ENCODE measurements at regions not wholly inside any gene's neighbourhood (a gene's known extent, or its start where the extent isn't known, plus 50 kb on each side); places are given as distances from the start of the nearest gene placed in this dataset.
A peak's percentile ranks its signal among the peaks of the same experiment; 100 is the strongest.
"Not testable (repeated sequence)": the region's sequence is repeated elsewhere in the genome, so short reads cannot be mapped to it uniquely, and the experiment has no call there.

- H3K4me1 Mint-ChIP-seq; H3K27ac Mint-ChIP-seq; H3K9me3 ChIP-seq (ENCODE audit: control insufficient read depth, low read length, poor library complexity, severe bottlenecking); DNase-seq; H3K4me3 Mint-ChIP-seq; H3K36me3 Mint-ChIP-seq (ENCODE audit: low read depth); H3K27me3 Mint-ChIP-seq: not testable (repeated sequence)
- peak; percentile 67 for ATAC-seq
Measured at GRCh38 chr1:206256935-206257334, 53.6 kb downstream of the SRGAP2 start.

- not testable (repeated sequence) for H3K27ac Mint-ChIP-seq; H3K4me3 Mint-ChIP-seq; H3K4me1 Mint-ChIP-seq; H3K36me3 Mint-ChIP-seq (ENCODE audit: low read depth); DNase-seq; ATAC-seq; H3K9me3 ChIP-seq (ENCODE audit: control insufficient read depth, low read length, poor library complexity, severe bottlenecking); H3K27me3 Mint-ChIP-seq
Measured at GRCh38 chr1:206261473-206261872, 58.1 kb downstream of the SRGAP2 start.

DNA sequence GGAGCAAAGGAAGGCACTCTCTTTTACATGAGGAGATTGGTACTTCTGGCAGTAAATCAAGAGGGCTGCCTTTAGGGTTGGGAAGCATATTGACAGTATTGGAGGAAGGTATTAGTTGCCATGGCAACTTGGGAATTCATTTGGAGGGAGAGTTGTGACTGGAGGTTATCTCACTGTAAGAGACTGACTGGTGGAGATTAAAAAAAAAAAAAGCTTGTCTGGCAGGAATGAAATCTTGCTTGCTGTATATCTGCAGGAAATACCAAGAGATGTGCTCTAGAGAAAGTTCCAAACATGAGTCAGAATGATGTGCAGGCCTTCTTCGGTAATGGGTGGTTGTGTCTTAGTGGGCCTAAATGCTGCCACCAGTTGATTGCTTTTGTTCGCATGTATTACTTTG, 59.1 kb downstream of the SRGAP2 start:
- not testable (repeated sequence) for H3K4me3 Mint-ChIP-seq

DNA sequence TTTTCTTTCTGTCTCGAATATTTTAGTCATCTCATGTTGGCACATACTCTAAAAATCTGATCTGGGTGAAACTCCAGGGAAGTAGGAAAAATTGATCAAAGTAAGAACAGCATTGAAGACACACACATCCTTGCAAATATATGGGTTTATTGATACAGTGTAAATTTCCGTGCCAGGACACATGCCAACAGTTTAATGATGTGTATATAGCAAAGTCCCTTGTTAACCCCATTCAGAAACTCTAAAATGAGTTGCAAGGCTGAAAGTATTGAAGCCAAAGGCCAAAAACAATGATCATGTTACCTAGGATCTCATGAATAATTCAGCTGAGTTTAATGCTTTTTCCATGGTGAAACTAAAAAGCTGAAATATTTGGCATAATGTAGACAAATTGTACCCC, 61.6 kb downstream of the SRGAP2 start:
- not testable (repeated sequence) for H3K27me3 Mint-ChIP-seq; H3K27ac Mint-ChIP-seq; ATAC-seq; H3K4me1 Mint-ChIP-seq; H3K36me3 Mint-ChIP-seq (ENCODE audit: low read depth); DNase-seq; H3K4me3 Mint-ChIP-seq; H3K9me3 ChIP-seq (ENCODE audit: control insufficient read depth, low read length, poor library complexity, severe bottlenecking)

More for the DNA sequence above, 59.1 kb downstream of the SRGAP2 start:
- ATAC-seq; H3K9me3 ChIP-seq (ENCODE audit: control insufficient read depth, low read length, poor library complexity, severe bottlenecking); H3K27ac Mint-ChIP-seq; DNase-seq; H3K4me1 Mint-ChIP-seq; H3K27me3 Mint-ChIP-seq; H3K36me3 Mint-ChIP-seq (ENCODE audit: low read depth): not testable (repeated sequence)

DNA sequence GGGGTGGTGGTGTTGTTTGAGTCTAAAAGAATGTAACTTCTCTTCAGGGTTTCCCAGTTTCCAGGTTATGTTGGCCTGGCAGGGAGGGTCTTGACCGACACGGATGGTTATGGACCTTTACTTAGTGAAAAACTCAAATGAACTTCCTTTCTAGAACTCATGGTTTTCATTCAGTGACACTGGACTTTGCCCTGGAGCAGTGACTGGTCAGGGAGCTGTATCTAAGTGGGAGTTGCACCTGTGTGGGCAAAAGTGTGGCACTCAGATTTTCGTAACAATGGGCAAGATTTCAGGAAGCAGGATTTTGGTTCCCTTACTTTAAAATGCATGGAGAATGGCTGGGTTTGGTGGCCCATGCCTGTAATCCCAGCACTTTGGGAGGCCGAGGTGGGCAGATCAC, 67.8 kb downstream of the SRGAP2 start:
- H3K36me3 Mint-ChIP-seq (ENCODE audit: low read depth); H3K27ac Mint-ChIP-seq; H3K9me3 ChIP-seq (ENCODE audit: control insufficient read depth, low read length, poor library complexity, severe bottlenecking); H3K4me1 Mint-ChIP-seq; H3K27me3 Mint-ChIP-seq; ATAC-seq; DNase-seq; H3K4me3 Mint-ChIP-seq: not testable (repeated sequence)

- H3K4me3 Mint-ChIP-seq; H3K27ac Mint-ChIP-seq; H3K9me3 ChIP-seq (ENCODE audit: control insufficient read depth, low read length, poor library complexity, severe bottlenecking); H3K4me1 Mint-ChIP-seq; H3K27me3 Mint-ChIP-seq; DNase-seq; H3K36me3 Mint-ChIP-seq (ENCODE audit: low read depth); ATAC-seq: not testable (repeated sequence)
Measured at GRCh38 chr1:206273104-206273503, 69.8 kb downstream of the SRGAP2 start.

GRCh38 chr1:206276143-206276542, 72.8 kb downstream of the SRGAP2 start:
- H3K9me3 ChIP-seq (ENCODE audit: control insufficient read depth, low read length, poor library complexity, severe bottlenecking); H3K4me3 Mint-ChIP-seq; H3K27ac Mint-ChIP-seq; ATAC-seq; DNase-seq; H3K36me3 Mint-ChIP-seq (ENCODE audit: low read depth); H3K4me1 Mint-ChIP-seq; H3K27me3 Mint-ChIP-seq: not testable (repeated sequence)

GRCh38 chr1:206278683-206279082, 75.3 kb downstream of the SRGAP2 start:
- not testable (repeated sequence) for H3K27me3 Mint-ChIP-seq; H3K9me3 ChIP-seq (ENCODE audit: control insufficient read depth, low read length, poor library complexity, severe bottlenecking); H3K27ac Mint-ChIP-seq; H3K4me3 Mint-ChIP-seq; H3K4me1 Mint-ChIP-seq; DNase-seq; ATAC-seq; H3K36me3 Mint-ChIP-seq (ENCODE audit: low read depth)

- not testable (repeated sequence) for ATAC-seq; H3K4me1 Mint-ChIP-seq; H3K36me3 Mint-ChIP-seq (ENCODE audit: low read depth); H3K27me3 Mint-ChIP-seq; H3K4me3 Mint-ChIP-seq; H3K9me3 ChIP-seq (ENCODE audit: control insufficient read depth, low read length, poor library complexity, severe bottlenecking); H3K27ac Mint-ChIP-seq; DNase-seq
Measured at GRCh38 chr1:206280683-206281082, 77.3 kb downstream of the SRGAP2 start.

- DNase-seq; H3K27ac Mint-ChIP-seq; H3K4me1 Mint-ChIP-seq; H3K4me3 Mint-ChIP-seq; H3K27me3 Mint-ChIP-seq; H3K36me3 Mint-ChIP-seq (ENCODE audit: low read depth); H3K9me3 ChIP-seq (ENCODE audit: control insufficient read depth, low read length, poor library complexity, severe bottlenecking): not testable (repeated sequence)
- peak; percentile 50 for ATAC-seq
Measured at GRCh38 chr1:206281912-206282654, 78.7 kb downstream of the SRGAP2 start.

DNA sequence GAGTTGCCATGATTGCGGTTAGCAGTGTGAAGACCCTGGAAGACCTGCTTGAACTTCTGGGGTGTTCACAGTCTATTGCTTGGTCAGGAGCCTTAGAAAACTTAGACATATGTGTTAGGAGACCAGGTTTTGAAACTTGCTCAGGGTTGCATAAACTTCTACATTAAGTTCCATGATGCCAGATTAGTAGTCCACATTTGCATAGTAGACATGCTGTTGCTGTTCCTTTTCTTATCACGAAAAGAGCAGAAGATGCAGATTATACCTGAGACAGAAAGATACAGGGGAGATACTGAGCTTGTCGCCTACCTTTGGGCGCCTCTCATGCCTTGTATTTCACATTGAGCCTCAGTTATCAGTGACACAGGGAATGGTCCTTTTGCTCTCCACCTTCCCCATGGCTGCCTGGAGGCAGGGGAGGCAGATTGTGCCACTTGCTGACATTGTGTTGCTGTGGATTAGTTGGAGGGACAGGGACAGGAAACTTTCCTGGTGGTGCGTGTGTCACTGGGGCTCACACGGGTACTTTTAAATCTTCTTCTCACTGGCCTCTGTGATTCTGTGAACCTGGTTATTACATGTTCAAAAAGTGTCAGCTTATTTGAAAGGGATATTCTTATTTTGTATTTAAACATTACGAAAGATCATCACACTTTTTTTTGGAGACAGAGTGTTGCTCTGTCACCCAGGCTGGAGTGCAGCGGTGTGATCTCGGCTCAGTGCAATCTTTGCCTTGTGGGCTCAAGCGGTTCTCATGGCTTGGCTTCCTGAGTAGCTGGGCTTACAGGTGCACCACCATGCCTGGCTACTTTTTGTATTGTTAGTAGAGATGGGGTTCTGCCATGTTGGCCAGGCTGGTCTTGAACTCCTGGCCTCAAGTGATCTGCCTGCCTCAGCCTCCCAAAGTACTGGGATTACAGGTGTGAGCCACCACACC, 82.0 kb downstream of the SRGAP2 start:
- not testable (repeated sequence) for H3K4me3 Mint-ChIP-seq; H3K36me3 Mint-ChIP-seq (ENCODE audit: low read depth); H3K4me1 Mint-ChIP-seq; ATAC-seq; DNase-seq; H3K9me3 ChIP-seq (ENCODE audit: control insufficient read depth, low read length, poor library complexity, severe bottlenecking); H3K27ac Mint-ChIP-seq; H3K27me3 Mint-ChIP-seq

DNA sequence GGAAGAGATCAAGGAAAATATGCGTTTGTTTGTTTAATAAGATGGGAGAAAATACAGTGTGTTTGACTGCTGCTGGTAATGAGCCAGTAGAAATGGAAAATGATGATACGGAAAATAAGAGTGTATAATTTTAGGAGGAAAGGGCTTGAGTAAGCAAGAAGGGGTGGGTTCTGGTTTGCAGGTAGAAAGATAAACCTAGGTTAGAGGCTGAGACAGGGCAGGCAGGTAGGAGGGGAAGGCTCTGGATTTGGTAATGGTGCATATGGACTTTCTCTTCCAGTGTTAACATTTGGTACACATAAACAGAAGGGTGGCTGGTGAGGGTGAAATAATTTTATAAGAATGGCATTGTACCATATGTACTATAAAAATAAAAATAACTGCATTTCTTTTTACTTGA, 84.4 kb downstream of the SRGAP2 start:
- not testable (repeated sequence) for H3K9me3 ChIP-seq (ENCODE audit: control insufficient read depth, low read length, poor library complexity, severe bottlenecking); DNase-seq; H3K4me3 Mint-ChIP-seq; H3K27me3 Mint-ChIP-seq; H3K4me1 Mint-ChIP-seq; ATAC-seq; H3K36me3 Mint-ChIP-seq (ENCODE audit: low read depth); H3K27ac Mint-ChIP-seq

- DNase-seq; H3K9me3 ChIP-seq (ENCODE audit: control insufficient read depth, low read length, poor library complexity, severe bottlenecking); H3K36me3 Mint-ChIP-seq (ENCODE audit: low read depth); H3K27ac Mint-ChIP-seq; H3K4me1 Mint-ChIP-seq; H3K27me3 Mint-ChIP-seq; H3K4me3 Mint-ChIP-seq: not testable (repeated sequence)
- peak; percentile 80 for ATAC-seq
Measured at GRCh38 chr1:206288453-206288852, 85.1 kb downstream of the SRGAP2 start.

All from T-helper 17 cell (primary cell).